GM12872 (cell line): ENCODE measurements at regions not wholly inside any gene's neighbourhood (a gene's known extent, or its start where the extent isn't known, plus 50 kb on each side); places are given as distances from the start of the nearest gene placed in this dataset.

ENCODE experiments used
- CTCF ChIP-seq: IDR thresholded peaks from 3 replicates; pipeline ENCODE4 v1.5.1; 2011; ENCODE audit warnings: low read depth, mild to moderate bottlenecking, low read length, moderate library complexity; ENCODE audit not compliant: insufficient read depth

- TF ChIP-seq CTCF: no peak
These were observed 93.2 kb upstream of the MAN1A1 start for GRCh38 chr6:119442776-119443184.

GRCh38 chr6:119440953-119441352 is 91.4 kb upstream of the MAN1A1 start:
- no peak for TF ChIP-seq CTCF

GRCh38 chr6:119436583-119436982 is 87.0 kb upstream of the MAN1A1 start:
- TF ChIP-seq CTCF: no peak

- no peak for TF ChIP-seq CTCF
These were observed 82.2 kb upstream of the MAN1A1 start for GRCh38 chr6:119431799-119432198.

GRCh38 chr6:119430805-119431204 is 81.2 kb upstream of the MAN1A1 start:
- no peak for TF ChIP-seq CTCF

- no peak for TF ChIP-seq CTCF
These were observed 79.1 kb upstream of the MAN1A1 start for GRCh38 chr6:119428633-119429032.

GRCh38 chr6:119426619-119427018 is 77.1 kb upstream of the MAN1A1 start:
- TF ChIP-seq CTCF: no peak

- no peak for TF ChIP-seq CTCF
These were observed 74.4 kb upstream of the MAN1A1 start for GRCh38 chr6:119423996-119424395.
